ENCODE measurements at regions not wholly inside any gene's neighbourhood (a gene's known extent, or its start where the extent isn't known, plus 50 kb on each side); places are given as distances from the start of the nearest gene placed in this dataset.

DNA sequence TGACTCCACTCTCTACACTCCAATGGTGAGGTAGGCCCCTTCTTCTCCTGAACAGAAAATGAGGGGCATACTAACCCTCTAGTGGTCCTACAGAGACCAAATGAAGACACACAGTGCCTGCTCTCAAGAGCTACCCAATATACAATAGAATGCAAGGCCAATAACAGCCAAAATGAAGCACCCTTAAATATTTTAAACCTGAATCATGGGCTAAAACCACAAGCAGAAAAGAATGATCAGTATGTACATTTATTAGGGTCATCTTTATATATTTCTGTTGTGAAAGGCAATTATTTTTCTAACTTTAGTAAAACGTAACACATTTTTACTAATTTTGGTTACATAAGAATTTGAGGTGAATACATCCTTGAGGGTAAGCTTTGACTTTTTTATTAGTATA lies 49.9 kb upstream of the COL1A2 start:
- TF ChIP-seq, protein P1, sequence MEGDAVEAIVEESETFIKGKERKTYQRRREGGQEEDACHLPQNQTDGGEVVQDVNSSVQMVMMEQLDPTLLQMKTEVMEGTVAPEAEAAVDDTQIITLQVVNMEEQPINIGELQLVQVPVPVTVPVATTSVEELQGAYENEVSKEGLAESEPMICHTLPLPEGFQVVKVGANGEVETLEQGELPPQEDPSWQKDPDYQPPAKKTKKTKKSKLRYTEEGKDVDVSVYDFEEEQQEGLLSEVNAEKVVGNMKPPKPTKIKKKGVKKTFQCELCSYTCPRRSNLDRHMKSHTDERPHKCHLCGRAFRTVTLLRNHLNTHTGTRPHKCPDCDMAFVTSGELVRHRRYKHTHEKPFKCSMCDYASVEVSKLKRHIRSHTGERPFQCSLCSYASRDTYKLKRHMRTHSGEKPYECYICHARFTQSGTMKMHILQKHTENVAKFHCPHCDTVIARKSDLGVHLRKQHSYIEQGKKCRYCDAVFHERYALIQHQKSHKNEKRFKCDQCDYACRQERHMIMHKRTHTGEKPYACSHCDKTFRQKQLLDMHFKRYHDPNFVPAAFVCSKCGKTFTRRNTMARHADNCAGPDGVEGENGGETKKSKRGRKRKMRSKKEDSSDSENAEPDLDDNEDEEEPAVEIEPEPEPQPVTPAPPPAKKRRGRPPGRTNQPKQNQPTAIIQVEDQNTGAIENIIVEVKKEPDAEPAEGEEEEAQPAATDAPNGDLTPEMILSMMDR (tag by site-specific recombination; IDR thresholded peaks at IDR 0.05), result no peak
- TF ChIP-seq HOXA7 (CRISPR knock-in tag; IDR thresholded peaks at IDR 0.05; ENCODE audit: borderline replicate concordance) (no peak), ZBTB7A (tag by site-specific recombination; IDR thresholded peaks at IDR 0.05; ENCODE audit: low read depth) (no peak), ZNF274 (IDR thresholded peaks at IDR 0.05; ENCODE audit: low read length) (no peak), ZNF274 (tag by site-specific recombination; IDR thresholded peaks at IDR 0.05; ENCODE audit: borderline replicate concordance) (no peak), GFI1B (tag by site-specific recombination; IDR thresholded peaks at IDR 0.05) (no peak), ZNF544 (tag by site-specific recombination; IDR thresholded peaks at IDR 0.05) (no peak), ZNF423 (tag by site-specific recombination; IDR thresholded peaks at IDR 0.05) (no peak)
- TF ChIP-seq, protein P2, sequence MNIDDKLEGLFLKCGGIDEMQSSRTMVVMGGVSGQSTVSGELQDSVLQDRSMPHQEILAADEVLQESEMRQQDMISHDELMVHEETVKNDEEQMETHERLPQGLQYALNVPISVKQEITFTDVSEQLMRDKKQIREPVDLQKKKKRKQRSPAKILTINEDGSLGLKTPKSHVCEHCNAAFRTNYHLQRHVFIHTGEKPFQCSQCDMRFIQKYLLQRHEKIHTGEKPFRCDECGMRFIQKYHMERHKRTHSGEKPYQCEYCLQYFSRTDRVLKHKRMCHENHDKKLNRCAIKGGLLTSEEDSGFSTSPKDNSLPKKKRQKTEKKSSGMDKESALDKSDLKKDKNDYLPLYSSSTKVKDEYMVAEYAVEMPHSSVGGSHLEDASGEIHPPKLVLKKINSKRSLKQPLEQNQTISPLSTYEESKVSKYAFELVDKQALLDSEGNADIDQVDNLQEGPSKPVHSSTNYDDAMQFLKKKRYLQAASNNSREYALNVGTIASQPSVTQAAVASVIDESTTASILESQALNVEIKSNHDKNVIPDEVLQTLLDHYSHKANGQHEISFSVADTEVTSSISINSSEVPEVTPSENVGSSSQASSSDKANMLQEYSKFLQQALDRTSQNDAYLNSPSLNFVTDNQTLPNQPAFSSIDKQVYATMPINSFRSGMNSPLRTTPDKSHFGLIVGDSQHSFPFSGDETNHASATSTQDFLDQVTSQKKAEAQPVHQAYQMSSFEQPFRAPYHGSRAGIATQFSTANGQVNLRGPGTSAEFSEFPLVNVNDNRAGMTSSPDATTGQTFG (tag by site-specific recombination; IDR thresholded peaks at IDR 0.05; ENCODE audit: borderline replicate concordance), result no peak
- TF ChIP-seq, protein P3, sequence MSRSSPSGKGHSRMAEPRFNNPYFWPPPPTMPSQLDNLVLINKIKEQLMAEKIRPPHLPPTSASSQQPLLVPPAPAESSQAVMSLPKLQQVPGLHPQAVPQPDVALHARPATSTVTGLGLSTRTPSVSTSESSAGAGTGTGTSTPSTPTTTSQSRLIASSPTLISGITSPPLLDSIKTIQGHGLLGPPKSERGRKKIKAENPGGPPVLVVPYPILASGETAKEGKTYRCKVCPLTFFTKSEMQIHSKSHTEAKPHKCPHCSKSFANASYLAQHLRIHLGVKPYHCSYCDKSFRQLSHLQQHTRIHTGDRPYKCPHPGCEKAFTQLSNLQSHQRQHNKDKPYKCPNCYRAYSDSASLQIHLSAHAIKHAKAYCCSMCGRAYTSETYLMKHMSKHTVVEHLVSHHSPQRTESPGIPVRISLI (tag by site-specific recombination; IDR thresholded peaks at IDR 0.05), result no peak
- TF ChIP-seq, protein P4, sequence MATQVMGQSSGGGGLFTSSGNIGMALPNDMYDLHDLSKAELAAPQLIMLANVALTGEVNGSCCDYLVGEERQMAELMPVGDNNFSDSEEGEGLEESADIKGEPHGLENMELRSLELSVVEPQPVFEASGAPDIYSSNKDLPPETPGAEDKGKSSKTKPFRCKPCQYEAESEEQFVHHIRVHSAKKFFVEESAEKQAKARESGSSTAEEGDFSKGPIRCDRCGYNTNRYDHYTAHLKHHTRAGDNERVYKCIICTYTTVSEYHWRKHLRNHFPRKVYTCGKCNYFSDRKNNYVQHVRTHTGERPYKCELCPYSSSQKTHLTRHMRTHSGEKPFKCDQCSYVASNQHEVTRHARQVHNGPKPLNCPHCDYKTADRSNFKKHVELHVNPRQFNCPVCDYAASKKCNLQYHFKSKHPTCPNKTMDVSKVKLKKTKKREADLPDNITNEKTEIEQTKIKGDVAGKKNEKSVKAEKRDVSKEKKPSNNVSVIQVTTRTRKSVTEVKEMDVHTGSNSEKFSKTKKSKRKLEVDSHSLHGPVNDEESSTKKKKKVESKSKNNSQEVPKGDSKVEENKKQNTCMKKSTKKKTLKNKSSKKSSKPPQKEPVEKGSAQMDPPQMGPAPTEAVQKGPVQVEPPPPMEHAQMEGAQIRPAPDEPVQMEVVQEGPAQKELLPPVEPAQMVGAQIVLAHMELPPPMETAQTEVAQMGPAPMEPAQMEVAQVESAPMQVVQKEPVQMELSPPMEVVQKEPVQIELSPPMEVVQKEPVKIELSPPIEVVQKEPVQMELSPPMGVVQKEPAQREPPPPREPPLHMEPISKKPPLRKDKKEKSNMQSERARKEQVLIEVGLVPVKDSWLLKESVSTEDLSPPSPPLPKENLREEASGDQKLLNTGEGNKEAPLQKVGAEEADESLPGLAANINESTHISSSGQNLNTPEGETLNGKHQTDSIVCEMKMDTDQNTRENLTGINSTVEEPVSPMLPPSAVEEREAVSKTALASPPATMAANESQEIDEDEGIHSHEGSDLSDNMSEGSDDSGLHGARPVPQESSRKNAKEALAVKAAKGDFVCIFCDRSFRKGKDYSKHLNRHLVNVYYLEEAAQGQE (tag by site-specific recombination; IDR thresholded peaks at IDR 0.05), result no peak
